ENCODE measurements at regions not wholly inside any gene's neighbourhood (a gene's known extent, or its start where the extent isn't known, plus 50 kb on each side); places are given as distances from the start of the nearest gene placed in this dataset.

GRCh38 chr3:162610261-162610660 lies 1113.7 kb downstream of the OTOL1 start:
- TF ChIP-seq POLR2A (IDR thresholded peaks at IDR 0.05; ENCODE audit: borderline replicate concordance, extremely low read depth, insufficient read depth, insufficient read length) (no peak), CTCF (IDR thresholded peaks at IDR 0.05 in 2 of 3, conservative IDR thresholded peaks at IDR 0.05 in 1 of 3; ENCODE audit: borderline replicate concordance in 1 of 3, insufficient read depth in 1 of 3, low read depth in 2 of 3, low read length in 2 of 3) (no peak), REST (IDR thresholded peaks at IDR 0.05; ENCODE audit: low read depth) (no peak), RAD21 (IDR thresholded peaks at IDR 0.05; ENCODE audit: low read depth) (no peak), CEBPB (IDR thresholded peaks at IDR 0.05; ENCODE audit: low read depth) (no peak), SIN3A (IDR thresholded peaks at IDR 0.05; ENCODE audit: low read depth) (no peak), MAX (IDR thresholded peaks at IDR 0.05) (no peak), EZH2phosphoT487 (IDR thresholded peaks at IDR 0.05; ENCODE audit: borderline replicate concordance) (no peak), EZH2 (IDR thresholded peaks at IDR 0.05) (no peak)

All from HCT116 (cell line).